DOHH2 (cell line): ENCODE measurements at regions not wholly inside any gene's neighbourhood (a gene's known extent, or its start where the extent isn't known, plus 50 kb on each side); places are given as distances from the start of the nearest gene placed in this dataset.

Experiments
- H3F3A ChIP-seq: fragments of 200-600 bp; sonication (generic), shearing (Covaris generic); 2 replicates; pipeline ENCODE4 v1.6.0; 2016; ENCODE audit warnings: antibody characterized with exemption, mild to moderate bottlenecking; ENCODE audit not compliant: control insufficient read depth, insufficient read depth
- H3K27ac ChIP-seq: fragments of 200-600 bp; sonication (generic); 2 replicates; pipeline ENCODE4 v1.5.1; 2014; ENCODE audit warnings: low read depth, mild to moderate bottlenecking, low read length, moderate library complexity
- H3K27me3 ChIP-seq: fragments of 200-600 bp; sonication (generic); 2 replicates; pipeline ENCODE4 v1.6.1; 2014; ENCODE audit warnings: mild to moderate bottlenecking, low read length, mixed read lengths; ENCODE audit not compliant: control insufficient read depth
- H3K36me3 ChIP-seq: fragments of 200-600 bp; sonication (generic); 2 replicates; pipeline ENCODE4 v1.6.1; 2014; ENCODE audit warnings: mild to moderate bottlenecking, low read length, moderate library complexity, mixed read lengths; ENCODE audit not compliant: control insufficient read depth
- H3K4me1 ChIP-seq: fragments of 200-600 bp; sonication (generic); 2 replicates; pipeline ENCODE4 v1.6.1; 2014; ENCODE audit warnings: mild to moderate bottlenecking, low read length, mixed read lengths; ENCODE audit not compliant: control insufficient read depth
- H3K4me2 ChIP-seq: fragments of 200-600 bp; sonication (generic); 2 replicates; pipeline ENCODE4 v1.6.0; 2014; ENCODE audit warnings: mild to moderate bottlenecking, low read length, moderate library complexity
- H3K4me3 ChIP-seq: fragments of 200-600 bp; sonication (generic); 2 replicates; pipeline ENCODE4 v1.5.1; 2014; ENCODE audit warnings: mild to moderate bottlenecking, low read length, mixed read lengths
- H3K79me2 ChIP-seq: fragments of 200-600 bp; sonication (generic); 2 replicates; pipeline ENCODE4 v1.6.1; 2014; ENCODE audit warnings: mild to moderate bottlenecking, low read length, mixed read lengths; ENCODE audit not compliant: control insufficient read depth
- H3K9me2 ChIP-seq: fragments of 200-600 bp; sonication (generic); replicated peaks from 2 replicates; pipeline ENCODE4 v1.6.1; 2014; ENCODE audit warnings: mild to moderate bottlenecking, low read length, mixed read lengths; ENCODE audit not compliant: control insufficient read depth
- H3K9me3 ChIP-seq: fragments of 200-600 bp; sonication (generic); 2 replicates; pipeline ENCODE4 v1.6.1; 2014; ENCODE audit warnings: antibody characterized with exemption, low read length, mixed read lengths; ENCODE audit not compliant: control insufficient read depth, insufficient read depth
- H4K20me1 ChIP-seq: fragments of 200-600 bp; sonication (generic); 2 replicates; pipeline ENCODE4 v1.6.0; 2014; ENCODE audit warnings: low read depth, mild to moderate bottlenecking, antibody characterized with exemption, low read length, moderate library complexity; ENCODE audit not compliant: control insufficient read depth, insufficient read depth
- EZH2phosphoT487 ChIP-seq: fragments of 200-600 bp; sonication (generic); IDR thresholded peaks from 2 replicates; pipeline ENCODE4 v1.6.1; 2017; ENCODE audit warnings: borderline replicate concordance, mild to moderate bottlenecking, antibody characterized with exemption, low read length, moderate library complexity, mixed read lengths
- TF ChIP-seq, protein P1 (sequence below): fragments of 200-600 bp; sonication (generic); IDR thresholded peaks from one replicate; pipeline ENCODE4 v1.5.1; 2014; ENCODE audit warnings: antibody characterized with exemption, mild to moderate bottlenecking, low read depth, low read length; ENCODE audit not compliant: poor library complexity, severe bottlenecking

DNA sequence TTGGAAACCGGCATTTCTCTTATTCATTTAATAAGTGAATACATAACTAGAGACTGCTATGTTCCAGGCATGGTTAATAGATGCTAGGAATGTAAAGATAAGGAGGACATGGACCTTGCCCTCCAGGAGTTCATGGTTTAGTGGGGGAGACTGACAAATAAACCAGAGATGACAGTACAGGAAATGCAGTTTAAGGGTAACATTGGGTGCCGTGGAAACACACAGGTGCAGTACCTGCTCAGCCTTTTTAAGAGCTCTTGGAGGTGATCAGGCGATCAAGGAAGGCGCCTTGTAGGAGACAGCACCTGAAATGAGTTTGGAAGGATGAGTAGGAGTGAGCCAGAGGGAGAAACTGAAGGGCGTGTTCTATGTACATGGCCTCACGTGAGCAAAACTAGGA is 145.8 kb downstream of the AASDH start:
- no peaks in the 10 kb centered on the region for H3F3A ChIP-seq
- no peak overlapping the region for H3K27ac ChIP-seq
- no peaks in the 10 kb centered on the region for H3K36me3 ChIP-seq
- no peaks in the 10 kb centered on the region for H3K79me2 ChIP-seq
- H3K9me2 ChIP-seq: no peaks in the 10 kb centered on the region
- peaks cover 14% of the 10 kb centered on the region for H3K4me1 ChIP-seq
- H3K9me3 ChIP-seq: no peaks in the 10 kb centered on the region
- no peak overlapping the region for H3K4me2 ChIP-seq
- no peaks in the 10 kb centered on the region for H3K27me3 ChIP-seq
- no peak overlapping the region for H3K4me3 ChIP-seq
- no peaks in the 10 kb centered on the region for H4K20me1 ChIP-seq
- no peak for TF ChIP-seq EZH2phosphoT487
- TF ChIP-seq, protein P1, sequence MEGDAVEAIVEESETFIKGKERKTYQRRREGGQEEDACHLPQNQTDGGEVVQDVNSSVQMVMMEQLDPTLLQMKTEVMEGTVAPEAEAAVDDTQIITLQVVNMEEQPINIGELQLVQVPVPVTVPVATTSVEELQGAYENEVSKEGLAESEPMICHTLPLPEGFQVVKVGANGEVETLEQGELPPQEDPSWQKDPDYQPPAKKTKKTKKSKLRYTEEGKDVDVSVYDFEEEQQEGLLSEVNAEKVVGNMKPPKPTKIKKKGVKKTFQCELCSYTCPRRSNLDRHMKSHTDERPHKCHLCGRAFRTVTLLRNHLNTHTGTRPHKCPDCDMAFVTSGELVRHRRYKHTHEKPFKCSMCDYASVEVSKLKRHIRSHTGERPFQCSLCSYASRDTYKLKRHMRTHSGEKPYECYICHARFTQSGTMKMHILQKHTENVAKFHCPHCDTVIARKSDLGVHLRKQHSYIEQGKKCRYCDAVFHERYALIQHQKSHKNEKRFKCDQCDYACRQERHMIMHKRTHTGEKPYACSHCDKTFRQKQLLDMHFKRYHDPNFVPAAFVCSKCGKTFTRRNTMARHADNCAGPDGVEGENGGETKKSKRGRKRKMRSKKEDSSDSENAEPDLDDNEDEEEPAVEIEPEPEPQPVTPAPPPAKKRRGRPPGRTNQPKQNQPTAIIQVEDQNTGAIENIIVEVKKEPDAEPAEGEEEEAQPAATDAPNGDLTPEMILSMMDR: no peak

DNA sequence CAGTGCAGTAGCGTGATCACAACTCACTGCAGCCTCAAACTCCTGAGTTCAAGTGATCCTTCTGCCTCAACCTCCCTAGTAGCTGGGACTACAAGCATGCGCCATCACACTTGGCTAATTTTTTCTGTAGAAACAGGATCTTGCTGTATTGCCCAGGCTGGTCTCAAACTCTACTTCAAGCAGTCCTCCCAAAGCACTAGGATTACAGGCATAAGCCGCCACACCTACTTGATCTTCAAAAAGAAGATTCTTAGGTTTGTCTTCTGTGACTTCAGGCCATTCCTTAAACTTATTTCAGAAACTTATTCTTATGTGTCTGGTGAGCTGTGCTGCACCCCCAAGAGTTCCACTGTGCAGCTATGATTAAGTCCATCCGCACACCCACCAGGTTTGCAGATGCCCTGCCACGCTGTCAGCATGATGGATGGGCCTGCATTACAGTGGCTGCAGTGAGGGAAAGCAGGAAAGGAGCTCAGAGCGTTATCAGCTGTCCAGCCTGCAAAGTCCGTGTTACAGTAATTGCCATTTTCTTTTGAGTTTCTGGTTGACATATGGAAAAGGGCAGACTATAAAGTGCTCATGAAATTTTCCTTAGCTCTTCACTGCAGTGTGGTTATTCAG is 146.6 kb downstream of the AASDH start:
- H3F3A ChIP-seq: no peaks in the 10 kb centered on the region
- H3K9me2 ChIP-seq: no peaks in the 10 kb centered on the region
- no peaks in the 10 kb centered on the region for H3K36me3 ChIP-seq
- no peaks in the 10 kb centered on the region for H3K9me3 ChIP-seq
- H4K20me1 ChIP-seq: no peaks in the 10 kb centered on the region
- no peak overlapping the region for H3K4me2 ChIP-seq
- H3K79me2 ChIP-seq: no peaks in the 10 kb centered on the region
- no peak overlapping the region for H3K4me3 ChIP-seq
- H3K4me1 ChIP-seq: peaks cover 14% of the 10 kb centered on the region
- TF ChIP-seq, protein P1: no peak
- TF ChIP-seq EZH2phosphoT487: no peak
- no peaks in the 10 kb centered on the region for H3K27me3 ChIP-seq
- H3K27ac ChIP-seq: no peak overlapping the region

DNA sequence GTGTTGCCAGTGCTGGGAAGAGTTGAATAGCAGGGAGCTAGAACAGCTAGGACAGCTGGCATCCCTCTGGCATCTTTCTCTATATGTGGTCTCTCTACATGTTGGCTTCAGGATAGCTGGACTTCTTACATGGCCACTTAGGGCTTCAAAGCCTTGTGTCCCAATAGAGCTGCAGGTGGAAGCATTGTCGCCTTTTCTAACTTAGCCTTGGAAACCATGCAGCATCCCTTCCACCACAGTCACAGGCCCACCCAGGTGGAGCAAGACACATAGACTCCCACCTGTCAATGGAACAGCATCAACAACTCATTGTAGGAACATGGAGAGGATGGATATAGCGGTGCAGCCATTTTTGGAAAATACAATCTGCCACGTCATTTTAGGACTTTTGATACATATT is 149.0 kb downstream of the AASDH start:
- H3K4me2 ChIP-seq: no peak overlapping the region
- no peak overlapping the region for H3K4me3 ChIP-seq
- no peaks in the 10 kb centered on the region for H3K79me2 ChIP-seq
- no peaks in the 10 kb centered on the region for H3K9me3 ChIP-seq
- TF ChIP-seq, protein P1: no peak
- no peak for TF ChIP-seq EZH2phosphoT487
- no peaks in the 10 kb centered on the region for H3K36me3 ChIP-seq
- no peaks in the 10 kb centered on the region for H3K27me3 ChIP-seq
- H3K27ac ChIP-seq: no peak overlapping the region
- H3F3A ChIP-seq: no peaks in the 10 kb centered on the region
- H4K20me1 ChIP-seq: no peaks in the 10 kb centered on the region
- peaks cover 14% of the 10 kb centered on the region for H3K4me1 ChIP-seq
- H3K9me2 ChIP-seq: no peaks in the 10 kb centered on the region
